HEK293 (cell line): ENCODE measurements at regions not wholly inside any gene's neighbourhood (a gene's known extent, or its start where the extent isn't known, plus 50 kb on each side); places are given as distances from the start of the nearest gene placed in this dataset.
"Not testable (repeated sequence)": the region's sequence is repeated elsewhere in the genome, so short reads cannot be mapped to it uniquely, and the experiment has no call there.

Experiments
- CTCF ChIA-PET: fragments of 350-600 bp; formaldehyde crosslinking; extraction: SDS; loops from one replicate; lab custom pipeline; 2021; ENCODE audit warnings: antibody characterized with exemption; lab: Yijun Ruan, JAX
- POLR2A ChIA-PET: fragments of 300-600 bp; formaldehyde crosslinking; extraction: SDS; loops from one replicate; lab custom pipeline; 2020; ENCODE audit warnings: antibody characterized with exemption, inconsistent platforms; lab: Yijun Ruan, JAX
- H3K27ac ChIP-seq: fragments of 200-500 bp; sonication (Bioruptor generic); 2 replicates; pipeline ENCODE4 v1.5.1; 2014; ENCODE audit warnings: low read depth, low read length, control low read depth, inconsistent platforms; ENCODE audit errors: extremely low read depth
- H3K36me3 ChIP-seq, 2 experiments: fragments of 200-500 bp in 1 of 2; sonication (Bioruptor generic) in 1 of 2; 1 replicate in 1 of 2; 2 replicates in 1 of 2; pipeline ENCODE4 v1.5.1; 2014 to 2017; ENCODE audit warnings: inconsistent platforms in 2 of 2, low read length in 2 of 2; ENCODE audit not compliant: control insufficient read depth in 2 of 2, insufficient read depth in 1 of 2
- H3K4me1 ChIP-seq: fragments of 200-500 bp; sonication (Bioruptor generic); 2 replicates; pipeline ENCODE4 v1.5.1; 2014; ENCODE audit warnings: mild to moderate bottlenecking, low read length, inconsistent platforms; ENCODE audit not compliant: control insufficient read depth, insufficient read depth
- H3K4me3 ChIP-seq: 2 replicates; pipeline ENCODE4 v1.5.1; 2011; ENCODE audit warnings: low read depth, mild to moderate bottlenecking, control low read depth, low read length, moderate library complexity
- H3K9me3 ChIP-seq: fragments of 200-500 bp; sonication (Bioruptor generic); 2 replicates; pipeline ENCODE4 v1.5.1; 2014; ENCODE audit warnings: low read depth, low read length, inconsistent platforms; ENCODE audit not compliant: control insufficient read depth, insufficient read depth
- GLIS1 ChIP-seq: fragments of 450-650 bp; formaldehyde crosslinking; IDR thresholded peaks from 2 replicates; pipeline ENCODE4 v1.5.1; 2016; ENCODE audit warnings: missing biosample characterization, missing genetic modification characterization
- ZFP37 ChIP-seq: fragments of 450-650 bp; formaldehyde crosslinking; IDR thresholded peaks from 2 replicates; pipeline ENCODE4 v1.5.1; 2016; ENCODE audit warnings: missing biosample characterization, missing genetic modification characterization
- ZNF112 ChIP-seq: fragments of 450-650 bp; formaldehyde crosslinking; IDR thresholded peaks from 2 replicates; pipeline ENCODE4 v1.5.0; 2017; ENCODE audit warnings: missing biosample characterization, missing genetic modification characterization
- ZNF184 ChIP-seq: fragments of 450-650 bp; IDR thresholded peaks from 2 replicates; pipeline ENCODE4 v1.5.1; 2018; ENCODE audit warnings: missing biosample characterization, mild to moderate bottlenecking, missing genetic modification characterization
- ZNF311 ChIP-seq: fragments of 450-650 bp; formaldehyde crosslinking; IDR thresholded peaks from 2 replicates; pipeline ENCODE4 v1.5.1; 2017; ENCODE audit warnings: missing biosample characterization, missing genetic modification characterization, borderline replicate concordance
- ZNF350 ChIP-seq: fragments of 450-650 bp; formaldehyde crosslinking; IDR thresholded peaks from 2 replicates; pipeline ENCODE4 v1.5.0; 2017; ENCODE audit warnings: missing biosample characterization, mild to moderate bottlenecking, missing genetic modification characterization
- ZNF433 ChIP-seq: fragments of 450-650 bp; formaldehyde crosslinking; IDR thresholded peaks from 2 replicates; pipeline ENCODE4 v1.5.1; 2016; ENCODE audit warnings: missing biosample characterization, missing genetic modification characterization, low read depth
- ZNF610 ChIP-seq: fragments of 450-650 bp; formaldehyde crosslinking; IDR thresholded peaks from 2 replicates; pipeline ENCODE4 v1.5.1; 2016; ENCODE audit warnings: missing biosample characterization, missing genetic modification characterization, borderline replicate concordance
- ZNF654 ChIP-seq: fragments of 450-650 bp; formaldehyde crosslinking; IDR thresholded peaks from 2 replicates; pipeline ENCODE4 v1.5.1; 2016; ENCODE audit warnings: low read depth, missing biosample characterization, missing genetic modification characterization
- ZNF660 ChIP-seq: fragments of 450-650 bp; IDR thresholded peaks from 2 replicates; pipeline ENCODE4 v1.5.1; 2018; ENCODE audit warnings: missing biosample characterization, mild to moderate bottlenecking, missing genetic modification characterization
- ZNF670 ChIP-seq: fragments of 450-650 bp; formaldehyde crosslinking; IDR thresholded peaks from 2 replicates; pipeline ENCODE4 v1.5.1; 2016; ENCODE audit warnings: missing biosample characterization, missing genetic modification characterization, low read depth
- ZNF701 ChIP-seq: fragments of 450-650 bp; formaldehyde crosslinking; IDR thresholded peaks from 2 replicates; pipeline ENCODE4 v1.5.1; 2016; ENCODE audit warnings: missing biosample characterization, missing genetic modification characterization
- ZNF707 ChIP-seq: fragments of 450-650 bp; formaldehyde crosslinking; IDR thresholded peaks from 2 replicates; pipeline ENCODE4 v1.5.1; 2016; ENCODE audit warnings: missing biosample characterization, missing genetic modification characterization
- TF ChIP-seq, protein P1 (sequence below): fragments of 450-650 bp; formaldehyde crosslinking; IDR thresholded peaks from 2 replicates; pipeline ENCODE4 v1.5.1; 2016; ENCODE audit warnings: missing biosample characterization, missing genetic modification characterization
- TF ChIP-seq, protein P2 (sequence below): fragments of 450-650 bp; formaldehyde crosslinking; IDR thresholded peaks from 2 replicates; pipeline ENCODE4 v1.5.1; 2016; ENCODE audit warnings: missing biosample characterization, missing genetic modification characterization
- TF ChIP-seq, protein P3 (sequence below): fragments of 450-650 bp; formaldehyde crosslinking; IDR thresholded peaks from 2 replicates; pipeline ENCODE4 v1.5.1; 2017; ENCODE audit warnings: missing biosample characterization, missing genetic modification characterization
- TF ChIP-seq, protein P4 (sequence below): fragments of 450-650 bp; formaldehyde crosslinking; IDR thresholded peaks from 2 replicates; pipeline ENCODE4 v1.5.1; 2017; ENCODE audit warnings: missing biosample characterization, missing genetic modification characterization
- TF ChIP-seq, protein P5 (sequence below): fragments of 450-650 bp; formaldehyde crosslinking; IDR thresholded peaks from 2 replicates; pipeline ENCODE4 v1.5.1; 2016; ENCODE audit warnings: missing biosample characterization, missing genetic modification characterization
- TF ChIP-seq, protein P6 (sequence below): fragments of 450-650 bp; formaldehyde crosslinking; IDR thresholded peaks from 2 replicates; pipeline ENCODE4 v1.5.1; 2016; ENCODE audit warnings: missing biosample characterization, missing genetic modification characterization
- TF ChIP-seq, protein P7 (sequence below): fragments of 450-650 bp; formaldehyde crosslinking; IDR thresholded peaks from 2 replicates; pipeline ENCODE4 v1.5.1; 2016; ENCODE audit warnings: missing biosample characterization, missing genetic modification characterization

DNA sequence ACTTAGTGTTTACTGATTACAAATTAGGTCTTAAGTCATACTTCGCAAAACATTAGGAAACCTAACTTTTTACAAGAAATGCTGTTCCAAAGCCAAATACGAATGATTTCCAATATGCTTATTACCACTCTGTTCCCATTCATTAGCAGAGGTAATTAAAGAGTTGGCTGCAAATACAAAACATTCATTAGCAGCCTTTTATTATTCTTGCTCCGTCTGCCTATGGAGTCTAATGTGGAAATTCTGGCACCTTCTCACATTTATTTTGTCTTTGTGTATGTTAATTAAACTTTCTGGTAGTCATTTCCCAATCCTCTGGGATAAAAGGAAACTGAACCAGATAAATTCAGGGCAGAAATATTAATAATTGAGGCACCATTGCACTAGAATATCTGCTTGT lies 689.0 kb downstream of the PLOD2 start (continued):
- TF ChIP-seq, protein P1, sequence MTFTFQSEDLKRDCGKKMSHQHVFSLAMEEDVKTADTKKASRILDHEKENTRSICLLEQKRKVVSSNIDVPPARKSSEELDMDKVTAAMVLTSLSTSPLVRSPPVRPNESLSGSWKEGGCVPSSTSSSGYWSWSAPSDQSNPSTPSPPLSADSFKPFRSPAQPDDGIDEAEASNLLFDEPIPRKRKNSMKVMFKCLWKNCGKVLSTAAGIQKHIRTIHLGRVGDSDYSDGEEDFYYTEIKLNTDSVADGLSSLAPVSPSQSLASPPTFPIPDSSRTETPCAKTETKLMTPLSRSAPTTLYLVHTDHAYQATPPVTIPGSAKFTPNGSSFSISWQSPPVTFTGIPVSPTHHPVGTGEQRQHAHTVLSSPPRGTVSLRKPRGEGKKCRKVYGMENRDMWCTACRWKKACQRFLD, result no peak
- TF ChIP-seq ZNF433 (tag by site-specific recombination) (no peak), ZNF660 (tag by site-specific recombination) (no peak), GLIS1 (tag by site-specific recombination) (no peak)
- TF ChIP-seq, protein P2, sequence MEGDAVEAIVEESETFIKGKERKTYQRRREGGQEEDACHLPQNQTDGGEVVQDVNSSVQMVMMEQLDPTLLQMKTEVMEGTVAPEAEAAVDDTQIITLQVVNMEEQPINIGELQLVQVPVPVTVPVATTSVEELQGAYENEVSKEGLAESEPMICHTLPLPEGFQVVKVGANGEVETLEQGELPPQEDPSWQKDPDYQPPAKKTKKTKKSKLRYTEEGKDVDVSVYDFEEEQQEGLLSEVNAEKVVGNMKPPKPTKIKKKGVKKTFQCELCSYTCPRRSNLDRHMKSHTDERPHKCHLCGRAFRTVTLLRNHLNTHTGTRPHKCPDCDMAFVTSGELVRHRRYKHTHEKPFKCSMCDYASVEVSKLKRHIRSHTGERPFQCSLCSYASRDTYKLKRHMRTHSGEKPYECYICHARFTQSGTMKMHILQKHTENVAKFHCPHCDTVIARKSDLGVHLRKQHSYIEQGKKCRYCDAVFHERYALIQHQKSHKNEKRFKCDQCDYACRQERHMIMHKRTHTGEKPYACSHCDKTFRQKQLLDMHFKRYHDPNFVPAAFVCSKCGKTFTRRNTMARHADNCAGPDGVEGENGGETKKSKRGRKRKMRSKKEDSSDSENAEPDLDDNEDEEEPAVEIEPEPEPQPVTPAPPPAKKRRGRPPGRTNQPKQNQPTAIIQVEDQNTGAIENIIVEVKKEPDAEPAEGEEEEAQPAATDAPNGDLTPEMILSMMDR, result no peak
- TF ChIP-seq, protein P3, sequence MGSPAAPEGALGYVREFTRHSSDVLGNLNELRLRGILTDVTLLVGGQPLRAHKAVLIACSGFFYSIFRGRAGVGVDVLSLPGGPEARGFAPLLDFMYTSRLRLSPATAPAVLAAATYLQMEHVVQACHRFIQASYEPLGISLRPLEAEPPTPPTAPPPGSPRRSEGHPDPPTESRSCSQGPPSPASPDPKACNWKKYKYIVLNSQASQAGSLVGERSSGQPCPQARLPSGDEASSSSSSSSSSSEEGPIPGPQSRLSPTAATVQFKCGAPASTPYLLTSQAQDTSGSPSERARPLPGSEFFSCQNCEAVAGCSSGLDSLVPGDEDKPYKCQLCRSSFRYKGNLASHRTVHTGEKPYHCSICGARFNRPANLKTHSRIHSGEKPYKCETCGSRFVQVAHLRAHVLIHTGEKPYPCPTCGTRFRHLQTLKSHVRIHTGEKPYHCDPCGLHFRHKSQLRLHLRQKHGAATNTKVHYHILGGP, result no peak

DNA sequence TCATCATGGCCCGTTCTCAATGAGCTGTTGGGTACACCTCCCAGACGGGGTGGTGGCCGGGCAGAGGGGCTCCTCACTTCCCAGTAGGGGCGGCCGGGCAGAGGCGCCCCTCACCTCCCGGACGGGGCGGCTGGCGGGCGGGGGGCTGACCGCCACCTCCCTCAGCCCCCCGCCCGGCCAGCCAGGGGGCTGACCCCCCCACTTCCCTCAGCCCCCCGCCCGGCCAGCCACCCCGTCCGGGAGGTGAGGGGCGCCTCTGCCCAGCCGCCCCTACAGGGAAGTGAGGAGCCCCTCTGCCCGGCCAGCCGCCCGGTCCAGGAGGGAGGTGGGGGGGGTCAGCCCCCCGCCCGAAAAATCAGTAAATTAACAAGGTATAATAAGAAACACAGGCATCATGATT lies 678.2 kb downstream of the PLOD2 start:
- H3K9me3 ChIP-seq, H3K27ac ChIP-seq, H3K4me3 ChIP-seq, POLR2A ChIA-PET, H3K4me1 ChIP-seq, H3K36me3 ChIP-seq, CTCF ChIA-PET: not testable (repeated sequence)

DNA sequence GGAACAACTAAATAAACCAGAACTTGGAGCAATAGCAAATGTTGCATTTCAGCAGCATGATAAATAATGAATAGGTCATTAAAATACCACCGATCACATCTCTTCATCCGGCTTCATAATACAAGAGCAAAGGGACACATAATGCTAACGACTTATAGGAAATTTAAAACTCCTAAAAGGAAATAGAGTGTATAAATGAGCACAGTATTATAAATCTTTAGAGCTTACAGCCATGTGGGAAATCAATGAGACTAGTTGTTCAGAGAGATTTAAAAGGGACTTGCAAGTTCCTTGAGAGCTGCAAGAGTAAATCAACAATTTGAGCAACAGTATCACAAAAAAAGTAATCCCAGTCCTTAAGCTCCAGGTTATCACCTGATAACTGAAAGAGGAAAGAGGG lies 677.0 kb downstream of the PLOD2 start:
- Histone ChIP-seq H3K4me3 (no peak overlapping the region), H3K27ac (no peak overlapping the region), H3K4me1 (no peaks in the 10 kb centered on the region), H3K36me3 (no peaks in the 10 kb centered on the region), H3K9me3 (no peaks in the 10 kb centered on the region)
- CTCF ChIA-PET, result no interaction called here
- POLR2A ChIA-PET, result no interaction called here
- no peak for TF ChIP-seq ZNF707 (tag by site-specific recombination)
- TF ChIP-seq, protein P4, sequence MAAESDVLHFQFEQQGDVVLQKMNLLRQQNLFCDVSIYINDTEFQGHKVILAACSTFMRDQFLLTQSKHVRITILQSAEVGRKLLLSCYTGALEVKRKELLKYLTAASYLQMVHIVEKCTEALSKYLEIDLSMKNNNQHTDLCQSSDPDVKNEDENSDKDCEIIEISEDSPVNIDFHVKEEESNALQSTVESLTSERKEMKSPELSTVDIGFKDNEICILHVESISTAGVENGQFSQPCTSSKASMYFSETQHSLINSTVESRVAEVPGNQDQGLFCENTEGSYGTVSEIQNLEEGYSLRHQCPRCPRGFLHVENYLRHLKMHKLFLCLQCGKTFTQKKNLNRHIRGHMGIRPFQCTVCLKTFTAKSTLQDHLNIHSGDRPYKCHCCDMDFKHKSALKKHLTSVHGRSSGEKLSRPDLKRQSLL (tag by site-specific recombination), result no peak
- TF ChIP-seq ZNF184, result no peak
- TF ChIP-seq ZNF670 (tag by site-specific recombination), result no peak
- TF ChIP-seq, protein P5, sequence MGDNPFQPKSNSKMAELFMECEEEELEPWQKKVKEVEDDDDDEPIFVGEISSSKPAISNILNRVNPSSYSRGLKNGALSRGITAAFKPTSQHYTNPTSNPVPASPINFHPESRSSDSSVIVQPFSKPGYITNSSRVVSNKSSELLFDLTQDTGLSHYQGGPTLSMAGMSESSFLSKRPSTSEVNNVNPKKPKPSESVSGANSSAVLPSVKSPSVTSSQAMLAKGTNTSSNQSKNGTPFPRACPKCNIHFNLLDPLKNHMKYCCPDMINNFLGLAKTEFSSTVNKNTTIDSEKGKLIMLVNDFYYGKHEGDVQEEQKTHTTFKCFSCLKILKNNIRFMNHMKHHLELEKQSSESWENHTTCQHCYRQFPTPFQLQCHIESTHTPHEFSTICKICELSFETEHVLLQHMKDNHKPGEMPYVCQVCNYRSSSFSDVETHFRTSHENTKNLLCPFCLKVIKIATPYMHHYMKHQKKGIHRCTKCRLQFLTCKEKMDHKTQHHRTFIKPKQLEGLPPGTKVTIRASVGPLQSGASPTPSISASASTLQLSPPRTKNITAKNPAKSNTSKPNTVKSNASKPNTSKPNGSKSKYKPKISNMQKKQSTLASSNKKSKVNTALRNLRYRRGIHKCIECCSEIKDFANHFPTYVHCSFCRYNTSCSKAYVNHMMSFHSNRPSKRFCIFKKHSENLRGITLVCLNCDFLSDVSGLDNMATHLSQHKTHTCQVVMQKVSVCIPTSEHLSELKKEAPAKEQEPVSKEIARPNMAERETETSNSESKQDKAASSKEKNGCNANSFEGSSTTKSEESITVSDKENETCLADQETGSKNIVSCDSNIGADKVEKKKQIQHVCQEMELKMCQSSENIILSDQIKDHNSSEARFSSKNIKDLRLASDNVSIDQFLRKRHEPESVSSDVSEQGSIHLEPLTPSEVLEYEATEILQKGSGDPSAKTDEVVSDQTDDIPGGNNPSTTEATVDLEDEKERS (tag by site-specific recombination), result no peak
- TF ChIP-seq ZNF311, result no peak
- TF ChIP-seq, protein P6, sequence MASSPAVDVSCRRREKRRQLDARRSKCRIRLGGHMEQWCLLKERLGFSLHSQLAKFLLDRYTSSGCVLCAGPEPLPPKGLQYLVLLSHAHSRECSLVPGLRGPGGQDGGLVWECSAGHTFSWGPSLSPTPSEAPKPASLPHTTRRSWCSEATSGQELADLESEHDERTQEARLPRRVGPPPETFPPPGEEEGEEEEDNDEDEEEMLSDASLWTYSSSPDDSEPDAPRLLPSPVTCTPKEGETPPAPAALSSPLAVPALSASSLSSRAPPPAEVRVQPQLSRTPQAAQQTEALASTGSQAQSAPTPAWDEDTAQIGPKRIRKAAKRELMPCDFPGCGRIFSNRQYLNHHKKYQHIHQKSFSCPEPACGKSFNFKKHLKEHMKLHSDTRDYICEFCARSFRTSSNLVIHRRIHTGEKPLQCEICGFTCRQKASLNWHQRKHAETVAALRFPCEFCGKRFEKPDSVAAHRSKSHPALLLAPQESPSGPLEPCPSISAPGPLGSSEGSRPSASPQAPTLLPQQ (tag by site-specific recombination), result no peak
- no peak for TF ChIP-seq ZNF610 (tag by site-specific recombination)
- no peak for TF ChIP-seq ZNF654 (tag by site-specific recombination)
- no peak for TF ChIP-seq ZFP37 (tag by site-specific recombination)
- TF ChIP-seq ZNF350 (tag by site-specific recombination), result no peak
- TF ChIP-seq, protein P7, sequence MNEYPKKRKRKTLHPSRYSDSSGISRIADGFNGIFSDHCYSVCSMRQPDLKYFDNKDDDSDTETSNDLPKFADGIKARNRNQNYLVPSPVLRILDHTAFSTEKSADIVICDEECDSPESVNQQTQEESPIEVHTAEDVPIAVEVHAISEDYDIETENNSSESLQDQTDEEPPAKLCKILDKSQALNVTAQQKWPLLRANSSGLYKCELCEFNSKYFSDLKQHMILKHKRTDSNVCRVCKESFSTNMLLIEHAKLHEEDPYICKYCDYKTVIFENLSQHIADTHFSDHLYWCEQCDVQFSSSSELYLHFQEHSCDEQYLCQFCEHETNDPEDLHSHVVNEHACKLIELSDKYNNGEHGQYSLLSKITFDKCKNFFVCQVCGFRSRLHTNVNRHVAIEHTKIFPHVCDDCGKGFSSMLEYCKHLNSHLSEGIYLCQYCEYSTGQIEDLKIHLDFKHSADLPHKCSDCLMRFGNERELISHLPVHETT, result no peak
- TF ChIP-seq ZNF112 (tag by site-specific recombination), result no peak
- TF ChIP-seq ZNF701 (tag by site-specific recombination), result no peak
